PC-3 (cell line): ENCODE measurements at regions not wholly inside any gene's neighbourhood (a gene's known extent, or its start where the extent isn't known, plus 50 kb on each side); places are given as distances from the start of the nearest gene placed in this dataset.

Experiments
- ATAC-seq: fragments of 200-7000 bp; cut with Tn5 transposase; 2 replicates; pipeline ENCODE4 v1.9.1; 2020; ENCODE audit warnings: mild to moderate bottlenecking, moderate library complexity
- BruUV-seq: library from RNA; stranded (reverse); fragments of 400-500 nt; replicated peaks from 2 replicates; lab custom pipeline; 2021; lab: Mats Ljungman, UMichigan
- CTCF ChIA-PET: fragments of 300-600 bp; sonication (Branson Sonifier 250); formaldehyde crosslinking; loops from one replicate; lab custom pipeline; 2022; ENCODE audit warnings: antibody characterized with exemption; lab: Charles Lee
- POLR2A ChIA-PET: fragments of 300-600 bp; sonication (Branson Sonifier 250); formaldehyde crosslinking; loops from one replicate; lab custom pipeline; 2022; ENCODE audit warnings: antibody characterized with exemption; ENCODE audit not compliant: unreplicated experiment; lab: Charles Lee
- DNase-seq: peaks from one replicate; pipeline ENCODE4 v3.0.0-alpha.2; 2015
- H2AFZ ChIP-seq: fragments of 300-600 bp; sonication (generic); 2 replicates; pipeline ENCODE4 v1.6.0; 2016; ENCODE audit warnings: antibody characterized with exemption, low read length
- H3F3A ChIP-seq: fragments of 300-600 bp; sonication (generic); one replicate; pipeline ENCODE4 v1.6.0; 2017; ENCODE audit warnings: antibody characterized with exemption, low read length, control low read depth, mild to moderate bottlenecking; ENCODE audit not compliant: unreplicated experiment
- H3K27ac ChIP-seq: fragments of 300-600 bp; sonication (generic); 2 replicates; pipeline ENCODE4 v1.5.1; 2016; ENCODE audit warnings: mild to moderate bottlenecking, low read length
- H3K27me3 ChIP-seq: fragments of 300-600 bp; sonication (generic); 2 replicates; pipeline ENCODE4 v1.6.1; 2016; ENCODE audit warnings: low read length, mixed read lengths
- H3K36me3 ChIP-seq: fragments of 300-600 bp; sonication (generic); 2 replicates; pipeline ENCODE4 v1.6.1; 2016; ENCODE audit warnings: low read depth, mixed run types, low read length, mixed read lengths
- H3K4me1 ChIP-seq: fragments of 300-600 bp; sonication (generic); 2 replicates; pipeline ENCODE4 v1.5.1; 2016; ENCODE audit warnings: low read length; ENCODE audit not compliant: insufficient read depth
- H3K4me2 ChIP-seq: fragments of 300-600 bp; sonication (generic); 2 replicates; pipeline ENCODE4 v1.6.0; 2016; ENCODE audit warnings: low read length
- H3K4me3 ChIP-seq: fragments of 300-600 bp; sonication (generic); 2 replicates; pipeline ENCODE4 v1.5.1; 2016; ENCODE audit warnings: mild to moderate bottlenecking, low read length, mixed read lengths
- H3K79me2 ChIP-seq: fragments of 300-600 bp; sonication (generic); 2 replicates; pipeline ENCODE4 v1.6.1; 2017; ENCODE audit warnings: low read length, mixed read lengths
- H3K9ac ChIP-seq: fragments of 300-600 bp; sonication (generic); 2 replicates; pipeline ENCODE4 v1.6.0; 2016; ENCODE audit warnings: mild to moderate bottlenecking, low read length
- H3K9me2 ChIP-seq: fragments of 300-600 bp; sonication (generic); replicated peaks from 2 replicates; pipeline ENCODE4 v1.6.1; 2016; ENCODE audit warnings: mixed run types, low read length, mixed read lengths
- H3K9me3 ChIP-seq: fragments of 300-600 bp; sonication (generic); 2 replicates; pipeline ENCODE4 v1.6.1; 2016; ENCODE audit warnings: low read length, mixed read lengths
- H4K20me1 ChIP-seq: fragments of 300-600 bp; sonication (generic); 2 replicates; pipeline ENCODE4 v1.6.1; 2016; ENCODE audit warnings: low read length, mixed read lengths
- CTCF ChIP-seq: fragments of 300-600 bp; sonication (generic); conservative IDR thresholded peaks from 2 replicates; pipeline ENCODE4 v1.5.1; 2017; ENCODE audit warnings: antibody characterized with exemption, low read depth, mild to moderate bottlenecking, low read length
- EZH2 ChIP-seq: fragments of 300-600 bp; sonication (generic); IDR thresholded peaks from one replicate; pipeline ENCODE4 v1.6.1; 2017; ENCODE audit warnings: antibody characterized with exemption, mild to moderate bottlenecking, low read length; ENCODE audit not compliant: unreplicated experiment
- EZH2phosphoT487 ChIP-seq: fragments of 300-600 bp; sonication (generic); IDR thresholded peaks from 2 replicates; pipeline ENCODE4 v1.6.1; 2018; ENCODE audit warnings: mild to moderate bottlenecking, antibody characterized with exemption, low read length, borderline replicate concordance
- intact Hi-C: fragments of 100-400 bp; cut with micrococcal nuclease; formaldehyde crosslinking; loops from 2 replicates; pipeline ENCODE4 v1.9.0; 2023

- POLR2A ChIA-PET, result no interaction called here
- Histone ChIP-seq H3K79me2 (no peaks in the 10 kb centered on the region), H3K9ac (no peak overlapping the region), H3K4me1 (no peaks in the 10 kb centered on the region), H3K4me3 (no peak overlapping the region), H3K4me2 (no peak overlapping the region), H3K27ac (no peak overlapping the region), H3K27me3 (peaks cover 11% of the 10 kb centered on the region; the same call in 1 of the 2 replicates), H3K9me3 (no peaks in the 10 kb centered on the region), H4K20me1 (no peaks in the 10 kb centered on the region), H2AFZ (no peak overlapping the region), H3F3A (no peaks in the 10 kb centered on the region), H3K36me3 (no peaks in the 10 kb centered on the region), H3K9me2 (no peaks in the 10 kb centered on the region)
- DNase-seq (no peak), ATAC-seq (no peak)
- CTCF ChIA-PET, result no interaction called here
- BruUV-seq, result no TSS peak
- intact Hi-C loops, result no loop called here
- TF ChIP-seq CTCF, result no peak
- TF ChIP-seq EZH2phosphoT487, result no peak
- TF ChIP-seq EZH2, result no peak
Measured at GRCh38 chr2:5459041-5459440, 233.1 kb upstream of the SOX11 start.

- intact Hi-C loops, result no loop called here
Measured at GRCh38 chr2:5464657-5465056, 227.5 kb upstream of the SOX11 start.

More at GRCh38 chr2:5464657-5465056, 227.5 kb upstream of the SOX11 start:
- Histone ChIP-seq H2AFZ (no peak overlapping the region), H3K9ac (no peak overlapping the region), H3K27ac (no peak overlapping the region), H3F3A (no peaks in the 10 kb centered on the region), H3K4me2 (no peak overlapping the region), H3K27me3 (peaks cover 12% of the 10 kb centered on the region; the same call in 1 of the 2 replicates), H3K9me3 (no peaks in the 10 kb centered on the region), H3K79me2 (no peaks in the 10 kb centered on the region), H4K20me1 (no peaks in the 10 kb centered on the region), H3K9me2 (no peaks in the 10 kb centered on the region), H3K36me3 (no peaks in the 10 kb centered on the region), H3K4me3 (no peak overlapping the region), H3K4me1 (no peaks in the 10 kb centered on the region)
- POLR2A ChIA-PET, result no interaction called here
- no peak for TF ChIP-seq CTCF
- TF ChIP-seq EZH2, result no peak
- no peak for TF ChIP-seq EZH2phosphoT487
- CTCF ChIA-PET, result no interaction called here
- ATAC-seq, result no peak
- BruUV-seq, result no TSS peak
- no peak for DNase-seq
